ENCODE measurements at regions not wholly inside any gene's neighbourhood (a gene's known extent, or its start where the extent isn't known, plus 50 kb on each side); places are given as distances from the start of the nearest gene placed in this dataset.

- H3K4me3 ChIP-seq = no peak overlapping the region
- no peaks in the 10 kb centered on the region for H3K27me3 ChIP-seq
- H3K4me1 ChIP-seq = peaks cover 0 to 35% (median 5%) of the 10 kb centered on the region in 3 donors
- ATAC-seq = no peak
- H3K36me3 ChIP-seq = no peaks in the 10 kb centered on the region
- TF ChIP-seq EP300 (IDR thresholded peaks at IDR 0.05) = no peak
- TF ChIP-seq CTCF (IDR thresholded peaks at IDR 0.05) = peak in 2 of 4 experiments; percentile 20 to 27
- TF ChIP-seq POLR2A (IDR thresholded peaks at IDR 0.05) = no peak
- no peak for TF ChIP-seq POLR2AphosphoS5 (IDR thresholded peaks at IDR 0.05)
- no peak overlapping the region for H3K27ac ChIP-seq
- no peaks in the 10 kb centered on the region for H3K9me3 ChIP-seq
- 48 to 53% methylated on average over 5 of the region's 5 CpGs for WGBS, 2 donors (ENCODE audit: low coverage in 1 of 2)
Observed at GRCh38 chr14:34365309-34365915, 96.6 kb downstream of the SPTSSA start.

GRCh38 chr14:34364201-34364600, 97.8 kb downstream of the SPTSSA start:
- 66% methylated on average over 6 of the region's 6 CpGs; no CpG with 5 or more reads in 1 of the 2 donors for WGBS, 2 donors (ENCODE audit: low coverage in 1 of 2)
- Histone ChIP-seq H3K27me3 (no peaks in the 10 kb centered on the region), H3K9me3 (no peaks in the 10 kb centered on the region), H3K4me3 (no peak overlapping the region), H3K36me3 (no peaks in the 10 kb centered on the region), H3K27ac (no peak overlapping the region), H3K4me1 (peaks cover 0 to 41% (median 5%) of the 10 kb centered on the region in 3 donors)
- ATAC-seq = no peak
- TF ChIP-seq POLR2AphosphoS5 (IDR thresholded peaks at IDR 0.05) = no peak
- no peak for TF ChIP-seq POLR2A (IDR thresholded peaks at IDR 0.05)
- no peak for TF ChIP-seq CTCF (IDR thresholded peaks at IDR 0.05)
- no peak for TF ChIP-seq EP300 (IDR thresholded peaks at IDR 0.05)

GRCh38 chr14:34363733-34364134, 98.3 kb downstream of the SPTSSA start:
- Histone ChIP-seq H3K36me3 (no peaks in the 10 kb centered on the region), H3K27ac (no peak overlapping the region), H3K9me3 (no peaks in the 10 kb centered on the region), H3K4me3 (no peak overlapping the region), H3K4me1 (peaks cover 0 to 41% (median 5%) of the 10 kb centered on the region in 3 donors), H3K27me3 (no peaks in the 10 kb centered on the region)
- no peak for ATAC-seq
- no peak for TF ChIP-seq POLR2A (IDR thresholded peaks at IDR 0.05)
- no peak for TF ChIP-seq POLR2AphosphoS5 (IDR thresholded peaks at IDR 0.05)
- TF ChIP-seq EP300 (IDR thresholded peaks at IDR 0.05) = no peak
- no peak for TF ChIP-seq CTCF (IDR thresholded peaks at IDR 0.05)
- WGBS, 2 donors (ENCODE audit: low coverage in 1 of 2) = 54 to 89% methylated on average over 3 to 5 of the region's 6 CpGs

GRCh38 chr14:34362641-34363251, 99.3 kb downstream of the SPTSSA start:
- Histone ChIP-seq H3K36me3 (no peaks in the 10 kb centered on the region), H3K27ac (peak overlapping the region in 2 of 4 donors; percentile 7 to 16), H3K4me1 (peaks cover 0 to 33% (median 5%) of the 10 kb centered on the region in 3 donors), H3K4me3 (no peak overlapping the region), H3K27me3 (no peaks in the 10 kb centered on the region), H3K9me3 (no peaks in the 10 kb centered on the region)
- 75 to 80% methylated on average over 1 to 2 of the region's 3 CpGs for WGBS, 2 donors (ENCODE audit: low coverage in 1 of 2)
- TF ChIP-seq POLR2AphosphoS5 (IDR thresholded peaks at IDR 0.05) (no peak), EP300 (IDR thresholded peaks at IDR 0.05) (no peak), POLR2A (IDR thresholded peaks at IDR 0.05) (no peak), CTCF (IDR thresholded peaks at IDR 0.05) (no peak)
- peak; percentile 10 for ATAC-seq
